ENCODE measurements at regions not wholly inside any gene's neighbourhood (a gene's known extent, or its start where the extent isn't known, plus 50 kb on each side); places are given as distances from the start of the nearest gene placed in this dataset.
"Not testable (repeated sequence)": the region's sequence is repeated elsewhere in the genome, so short reads cannot be mapped to it uniquely, and the experiment has no call there.

DNA sequence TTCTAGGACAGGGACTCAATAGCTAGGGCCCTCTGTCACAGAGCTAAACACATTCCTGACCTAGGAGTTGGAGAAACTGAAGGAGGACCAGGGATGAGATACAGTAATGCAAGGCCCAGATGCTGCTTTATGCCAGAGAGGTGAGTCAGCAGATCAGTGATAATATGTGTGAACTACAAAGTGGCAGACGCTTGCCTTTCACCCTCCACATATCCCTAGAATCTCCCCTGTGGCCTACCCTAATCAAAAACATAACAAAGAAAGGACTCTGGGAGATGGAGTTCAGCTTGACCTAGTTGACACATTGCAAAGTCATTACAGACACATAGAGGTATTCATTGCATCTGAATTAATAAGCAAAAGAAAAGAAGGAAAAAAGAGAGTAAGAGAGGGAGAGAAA lies 417.6 kb upstream of the DYNLRB2 start:
- no peak for DNase-seq (ENCODE audit: low read depth)

GRCh38 chr16:80122115-80122514 lies 418.7 kb upstream of the DYNLRB2 start:
- no peak for DNase-seq (ENCODE audit: low read depth)

DNA sequence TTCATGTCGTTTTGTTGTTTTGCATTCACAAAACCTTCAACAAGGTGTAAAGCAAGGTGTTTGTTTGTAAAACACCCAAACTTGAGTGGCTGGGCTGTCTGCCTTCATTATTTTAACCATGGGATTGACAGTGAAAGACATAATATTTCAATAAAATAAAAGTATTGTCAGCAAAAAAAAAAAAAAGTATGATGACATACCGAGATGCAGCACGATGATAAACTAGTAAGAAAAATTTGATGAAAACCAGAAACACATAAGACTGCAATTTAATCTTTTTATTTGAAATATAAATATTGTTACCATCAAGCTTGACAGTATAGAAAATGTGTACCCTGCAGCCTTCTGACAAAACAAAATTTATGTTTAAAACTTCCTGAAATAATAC lies 419.3 kb upstream of the DYNLRB2 start:
- DNase-seq (ENCODE audit: low read depth) = no peak

DNA sequence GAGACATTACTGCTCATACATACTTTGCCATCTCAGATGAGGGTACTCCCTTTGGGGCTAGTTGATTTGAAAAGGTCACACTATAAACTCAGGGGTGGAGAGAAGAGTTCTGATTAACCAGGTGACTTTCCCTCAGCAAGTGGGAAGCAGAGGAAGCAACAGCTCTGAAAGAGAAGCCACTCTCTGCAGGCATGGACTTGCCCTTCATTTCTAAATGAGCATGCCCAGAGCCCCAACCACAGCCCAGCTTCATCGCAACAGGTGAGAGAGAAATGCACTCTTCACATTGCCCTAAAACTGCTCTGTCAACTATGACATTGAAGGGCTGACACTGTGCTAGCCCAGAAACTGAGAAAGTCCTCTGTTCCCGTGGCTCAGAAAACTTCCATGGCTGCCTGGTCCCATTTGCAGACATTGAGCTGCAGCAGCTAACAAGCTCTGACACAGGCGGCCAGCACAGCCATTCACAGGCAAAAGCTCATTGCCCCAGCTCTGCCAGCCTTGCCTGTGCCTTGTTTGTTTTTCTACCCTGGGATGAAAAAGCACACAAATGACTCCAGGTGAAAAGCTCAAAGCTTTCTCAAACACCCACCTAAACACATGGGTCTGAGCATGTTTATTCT lies 419.8 kb upstream of the DYNLRB2 start:
- DNase-seq (ENCODE audit: low read depth) = no peak

- no peak for DNase-seq (ENCODE audit: low read depth)
Observed at GRCh38 chr16:80117556-80118130, 423.1 kb upstream of the DYNLRB2 start.

- DNase-seq (ENCODE audit: low read depth) = no peak
Observed at GRCh38 chr16:80116711-80117110, 424.1 kb upstream of the DYNLRB2 start.

- DNase-seq (ENCODE audit: low read depth) = no peak
Observed at GRCh38 chr16:80114699-80115098, 426.1 kb upstream of the DYNLRB2 start.

DNA sequence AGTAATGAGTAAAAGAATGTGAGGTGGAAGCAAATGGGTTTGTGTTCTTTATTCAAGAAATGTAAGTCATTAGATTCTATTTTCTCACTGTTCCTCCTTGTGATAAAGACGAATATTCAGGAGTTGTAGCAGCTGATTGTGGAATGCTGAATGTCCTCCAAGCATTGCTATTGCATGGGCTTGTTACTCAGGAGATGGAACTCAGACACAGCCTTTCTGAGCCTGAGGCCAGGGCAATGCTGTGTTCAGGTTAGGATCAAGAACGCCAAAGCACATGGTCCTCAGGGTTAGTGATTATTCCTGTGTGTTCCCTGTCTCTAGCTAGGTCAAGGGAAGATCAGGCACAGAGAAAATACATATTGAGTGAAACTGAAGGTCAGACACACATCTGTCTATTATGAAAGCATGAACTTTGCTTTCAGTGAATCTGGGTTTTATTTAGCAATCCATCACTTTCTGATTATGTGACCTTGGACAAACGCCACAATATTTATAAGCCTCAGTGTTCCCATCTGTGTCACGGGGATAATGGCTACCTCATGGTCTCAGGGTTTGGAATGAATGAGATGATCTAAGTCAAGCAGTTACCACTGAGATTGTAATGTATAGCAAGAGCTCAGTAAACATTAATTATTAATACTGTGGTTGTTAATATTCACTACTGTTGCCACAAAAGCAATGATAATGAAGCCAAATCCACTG lies 426.8 kb upstream of the DYNLRB2 start:
- no peak for DNase-seq (ENCODE audit: low read depth)

DNA sequence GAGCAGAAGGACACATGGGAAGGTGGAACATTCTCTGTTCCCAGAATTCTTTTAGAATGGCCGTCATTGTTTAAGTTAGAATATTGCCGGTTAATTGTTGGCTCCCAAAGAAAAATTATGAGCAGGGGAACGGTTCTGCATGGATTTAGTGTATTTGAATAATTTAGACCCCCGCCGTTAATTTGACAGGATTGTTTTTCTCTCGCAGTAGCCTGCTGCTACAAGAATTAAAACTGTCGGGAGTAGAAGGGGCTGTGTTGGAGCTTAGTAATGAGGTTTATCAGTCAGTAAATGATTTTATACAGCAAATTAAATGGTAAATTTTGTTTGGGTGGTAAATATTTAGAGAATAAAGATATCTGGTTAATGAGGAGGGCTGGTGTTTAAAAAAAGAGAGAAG lies 431.2 kb upstream of the DYNLRB2 start:
- DNase-seq (ENCODE audit: low read depth) = no peak

DNA sequence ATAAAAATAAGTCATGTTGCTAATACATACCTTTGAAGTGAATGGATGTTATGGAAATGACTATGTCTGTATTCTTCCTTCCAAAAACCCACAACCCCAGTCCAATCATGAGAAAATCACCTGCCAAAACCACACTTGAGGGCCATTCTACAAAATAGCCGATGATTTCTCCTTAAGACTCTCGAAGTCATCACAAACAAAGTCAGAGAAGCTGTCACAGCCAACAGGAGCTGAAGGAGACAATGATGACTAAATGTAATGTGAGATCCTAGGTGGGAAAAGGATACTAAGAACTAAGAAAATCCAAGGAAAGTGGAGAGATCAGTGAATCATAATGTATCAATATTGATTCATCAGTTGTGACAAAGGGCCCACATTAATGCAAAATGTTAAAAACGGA lies 432.9 kb upstream of the DYNLRB2 start:
- DNase-seq (ENCODE audit: low read depth) = no peak

GRCh38 chr16:80105751-80106150 lies 435.0 kb upstream of the DYNLRB2 start:
- DNase-seq (ENCODE audit: low read depth) = no peak

GRCh38 chr16:80105160-80105559 lies 435.6 kb upstream of the DYNLRB2 start:
- DNase-seq (ENCODE audit: low read depth) = no peak

GRCh38 chr16:80104401-80104800 lies 436.4 kb upstream of the DYNLRB2 start:
- DNase-seq (ENCODE audit: low read depth) = no peak

DNA sequence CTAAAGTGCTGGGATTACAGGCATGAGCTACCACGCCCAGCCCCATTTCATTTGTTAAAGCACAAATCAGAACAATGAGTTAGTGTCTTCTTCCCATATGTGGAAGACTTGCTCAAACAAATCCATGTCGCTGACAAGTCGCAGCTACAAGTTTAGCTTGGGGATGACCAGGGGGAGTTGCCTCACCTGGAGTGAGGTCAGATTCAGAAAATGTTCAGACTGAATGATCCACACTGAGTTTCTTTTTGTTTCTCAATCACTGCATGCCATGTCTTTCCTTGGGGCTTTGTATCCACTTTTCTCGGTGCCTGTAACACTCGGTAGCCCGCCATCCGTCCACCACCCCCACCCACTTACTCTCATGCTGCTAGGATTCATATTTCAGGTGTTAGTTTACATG lies 437.3 kb upstream of the DYNLRB2 start:
- DNase-seq (ENCODE audit: low read depth) = no peak

DNA sequence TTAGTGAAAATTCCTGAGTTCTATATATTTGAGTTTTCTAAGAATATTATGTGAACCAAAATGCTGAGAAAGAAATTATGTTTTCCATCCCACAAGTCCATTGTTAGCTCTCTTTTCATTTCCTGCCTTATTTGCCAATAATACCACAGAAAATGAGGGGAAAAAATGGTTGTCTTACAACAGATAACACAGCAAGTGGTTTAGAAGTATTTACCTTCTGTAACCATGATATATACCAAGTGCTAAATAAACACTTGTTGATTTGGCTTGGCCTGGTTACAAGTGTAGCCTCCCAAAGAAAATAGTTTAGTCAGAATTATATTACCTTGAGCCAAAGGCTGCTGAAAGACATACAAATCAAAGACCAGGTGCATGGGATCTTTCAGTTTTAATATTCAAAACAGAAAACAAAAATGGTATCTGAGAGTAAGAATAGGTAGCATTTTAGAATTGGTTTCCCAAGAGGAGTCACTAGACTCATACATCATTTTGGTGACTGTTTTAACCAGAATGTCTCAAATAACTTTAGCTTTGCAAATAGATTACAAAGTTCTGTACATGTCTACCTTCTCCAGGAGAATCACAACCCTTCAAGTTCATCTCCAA lies 439.8 kb upstream of the DYNLRB2 start:
- DNase-seq (ENCODE audit: low read depth) = no peak

GRCh38 chr16:80100186-80100585 lies 440.6 kb upstream of the DYNLRB2 start:
- DNase-seq (ENCODE audit: low read depth) = no peak

DNA sequence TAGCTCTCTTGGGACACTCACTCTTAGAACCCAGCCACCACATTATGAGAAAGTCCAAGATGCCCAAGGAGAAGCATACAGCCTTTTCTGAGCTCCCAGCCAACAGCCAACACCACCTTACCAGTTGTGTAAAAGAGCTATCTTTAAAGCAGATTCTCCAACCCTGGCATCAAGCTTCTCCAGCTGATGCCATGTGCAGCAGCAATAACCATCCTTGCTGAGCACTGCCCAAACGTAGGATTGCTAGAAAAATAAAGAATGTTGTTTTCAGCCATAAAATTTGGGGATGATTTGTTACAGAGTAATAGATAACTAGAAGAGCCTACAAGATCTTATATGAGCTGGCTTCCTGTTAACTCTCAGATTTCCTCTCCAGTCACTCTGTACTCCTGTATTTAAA lies 443.7 kb upstream of the DYNLRB2 start:
- DNase-seq (ENCODE audit: low read depth) = no peak

DNA sequence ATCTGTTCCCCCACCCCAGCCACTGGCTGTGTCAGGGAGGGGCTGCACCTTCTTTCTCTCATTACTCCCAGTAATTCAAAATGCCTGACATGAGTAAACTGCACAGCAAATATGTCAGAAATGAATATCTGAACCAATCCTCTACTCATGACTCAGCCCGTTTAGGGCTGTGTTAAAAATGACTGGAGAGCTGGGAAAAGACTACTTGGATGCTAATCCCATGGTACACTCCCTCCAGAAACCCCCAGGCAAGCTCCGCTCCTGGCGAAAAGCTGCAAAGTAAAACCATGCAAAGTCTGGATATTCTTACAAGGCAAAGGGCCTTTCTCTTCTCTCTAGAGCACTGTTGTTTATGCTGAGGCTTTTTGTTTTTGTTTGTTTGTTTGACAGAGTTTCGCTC lies 448.1 kb upstream of the DYNLRB2 start:
- no peak for DNase-seq (ENCODE audit: low read depth)

DNA sequence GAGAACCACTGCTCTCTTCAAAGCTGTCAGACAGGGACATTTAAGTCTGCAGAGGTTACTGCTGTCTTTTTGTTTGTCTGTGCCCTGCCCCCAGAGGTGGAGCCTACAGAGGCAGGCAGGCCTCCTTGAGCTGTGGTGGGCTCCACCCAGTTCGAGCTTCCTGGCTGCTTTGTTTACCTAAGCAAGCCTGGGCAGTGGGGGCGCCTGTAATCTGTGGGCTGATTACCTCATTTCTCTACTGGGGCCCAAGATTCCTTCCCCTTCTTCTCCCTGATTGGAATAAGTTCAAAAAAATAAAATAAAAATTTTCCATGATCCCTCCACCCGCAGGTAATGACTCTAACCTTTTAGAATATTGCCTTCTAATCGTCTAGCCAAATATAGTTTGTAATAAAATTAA lies 449.3 kb upstream of the DYNLRB2 start:
- not testable (repeated sequence) for DNase-seq (ENCODE audit: low read depth)

- DNase-seq (ENCODE audit: low read depth) = no peak
Observed at GRCh38 chr16:80085606-80086005, 455.2 kb upstream of the DYNLRB2 start.

DNA sequence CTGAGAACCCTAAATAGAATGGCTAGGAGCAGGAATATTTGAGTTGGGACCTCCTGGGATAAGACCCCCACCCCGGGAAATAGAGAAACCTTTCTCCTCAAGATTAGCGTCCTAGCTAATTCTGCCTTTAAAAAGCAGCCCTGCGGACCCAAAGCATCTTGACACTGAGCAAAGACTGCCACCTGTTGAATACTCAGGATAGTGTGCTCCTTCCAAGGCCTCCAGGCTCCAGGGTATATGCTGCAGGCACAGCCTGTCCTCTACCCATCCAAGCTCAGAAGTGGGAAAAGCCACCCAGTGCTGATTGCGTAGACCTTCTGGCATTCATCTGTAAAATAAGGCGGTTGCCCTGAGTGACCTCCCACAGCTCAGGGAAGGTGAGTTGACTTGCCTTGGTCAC lies 456.2 kb upstream of the DYNLRB2 start:
- no peak for DNase-seq (ENCODE audit: low read depth)

GRCh38 chr16:80084163-80084562 lies 456.6 kb upstream of the DYNLRB2 start:
- no peak for DNase-seq (ENCODE audit: low read depth)

GRCh38 chr16:80082906-80083305 lies 457.9 kb upstream of the DYNLRB2 start:
- DNase-seq (ENCODE audit: low read depth) = no peak
